NCI-H1105 (cell line): ENCODE measurements at regions not wholly inside any gene's neighbourhood (a gene's known extent, or its start where the extent isn't known, plus 50 kb on each side); places are given as distances from the start of the nearest gene placed in this dataset.
"Not testable (repeated sequence)": the region's sequence is repeated elsewhere in the genome, so short reads cannot be mapped to it uniquely, and the experiment has no call there.

Experiments used
- DNase-seq: peaks from one replicate; lab custom pipeline; 2025; lab: John Stamatoyannopoulos, UW

- not testable (repeated sequence) for DNase-seq
These were observed 94.6 kb upstream of the ABCA1 start for GRCh38 chr9:105022545-105022944.

DNA sequence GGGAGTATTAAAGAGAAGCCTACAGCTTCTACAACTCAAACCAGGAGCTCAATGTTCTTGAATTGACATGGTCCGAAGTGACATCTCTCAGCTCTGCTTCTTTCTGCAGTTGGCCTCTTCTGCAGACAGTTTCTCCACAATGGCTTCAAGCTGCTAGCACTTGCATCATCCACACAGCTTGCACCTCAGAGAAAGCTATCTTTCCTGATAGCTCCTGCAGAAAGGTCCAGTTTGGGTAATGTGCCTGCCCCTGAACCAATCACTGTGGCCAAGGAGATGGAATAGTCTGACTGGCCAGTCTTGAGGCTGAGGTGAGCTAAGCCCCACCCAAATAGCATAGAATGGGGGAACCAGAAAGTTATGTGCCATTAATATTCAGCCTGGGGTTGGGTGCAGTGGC, 95.8 kb upstream of the ABCA1 start:
- DNase-seq, result no peak

DNA sequence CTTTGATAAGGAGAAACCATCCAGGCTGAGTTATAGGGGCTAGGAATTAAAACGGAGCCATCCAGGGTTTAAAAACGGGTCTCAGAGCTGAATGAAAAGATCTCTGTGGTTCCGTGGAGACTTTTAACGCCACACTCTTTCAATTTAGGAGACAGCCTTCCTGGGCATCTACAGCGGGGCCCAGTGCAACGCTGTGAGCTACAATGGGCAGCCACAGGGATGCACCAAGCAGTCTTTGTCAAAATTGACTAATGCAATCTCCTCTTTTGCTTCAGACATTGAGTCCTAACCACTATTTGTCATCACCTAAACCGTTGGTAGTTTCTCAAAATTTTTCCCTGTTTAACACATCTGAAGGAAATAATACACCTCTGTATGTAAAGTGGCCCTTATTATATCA, 96.6 kb upstream of the ABCA1 start:
- no peak for DNase-seq

DNA sequence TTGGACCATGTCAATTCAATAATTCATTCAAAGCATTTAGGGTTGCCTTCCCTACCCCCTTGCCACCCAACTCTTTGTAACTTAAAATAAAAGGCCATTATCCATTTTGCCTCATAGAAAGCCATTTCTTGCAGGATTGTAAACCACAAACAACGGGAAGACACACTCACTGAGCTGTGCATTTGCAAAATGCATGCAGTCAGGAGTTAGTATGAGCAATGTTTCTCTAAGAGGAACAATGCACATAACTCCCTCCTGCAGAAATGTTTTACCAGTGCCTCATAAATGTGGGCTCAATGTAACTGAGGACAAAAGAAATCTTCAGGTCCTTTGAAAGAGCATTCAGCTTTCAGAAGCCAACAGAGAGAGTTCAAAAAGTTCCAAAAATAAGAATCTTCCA, 98.5 kb upstream of the ABCA1 start:
- no peak for DNase-seq

- DNase-seq, result no peak
These were observed 99.1 kb upstream of the ABCA1 start for GRCh38 chr9:105027084-105027483.

DNA sequence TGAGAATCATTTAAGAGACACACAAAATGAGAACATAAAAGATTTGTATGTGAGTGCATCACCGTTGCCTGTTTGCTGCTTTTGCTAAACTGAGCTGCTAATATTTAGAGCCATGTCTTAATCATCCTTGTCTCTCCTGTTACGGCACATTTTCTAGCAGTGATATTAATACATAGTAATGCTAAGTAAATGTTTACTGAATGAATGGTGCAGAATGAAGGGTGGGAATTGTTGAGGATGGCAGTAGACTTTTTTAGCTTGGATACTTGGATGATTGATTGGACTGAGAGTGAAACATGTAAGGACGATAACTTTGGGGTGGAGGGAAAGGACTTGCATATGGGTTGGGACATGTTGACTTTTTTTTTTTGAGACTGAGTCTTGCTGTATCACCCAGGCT, 102.3 kb upstream of the ABCA1 start:
- no peak for DNase-seq

- no peak for DNase-seq
These were observed 109.2 kb upstream of the ABCA1 start for GRCh38 chr9:105037139-105037538.

DNA sequence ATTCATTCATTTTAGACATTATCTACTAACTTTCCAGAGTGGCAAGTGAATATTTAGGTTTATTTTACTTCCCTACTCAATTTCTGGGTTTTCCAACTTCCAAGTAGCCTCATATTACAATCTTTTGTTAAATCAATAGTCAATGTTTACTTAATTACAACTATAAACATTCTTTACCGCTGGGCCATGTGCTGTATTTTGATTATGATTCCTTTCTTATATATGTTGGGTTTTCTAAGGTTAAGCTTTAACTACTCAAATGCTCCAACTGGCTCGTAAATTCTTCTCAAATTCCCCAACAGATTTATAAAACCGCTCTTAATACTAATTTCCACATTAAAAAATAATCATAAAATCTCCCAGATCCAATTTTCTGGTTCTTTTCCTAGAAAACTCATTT, 110.1 kb upstream of the ABCA1 start:
- DNase-seq, result no peak

DNA sequence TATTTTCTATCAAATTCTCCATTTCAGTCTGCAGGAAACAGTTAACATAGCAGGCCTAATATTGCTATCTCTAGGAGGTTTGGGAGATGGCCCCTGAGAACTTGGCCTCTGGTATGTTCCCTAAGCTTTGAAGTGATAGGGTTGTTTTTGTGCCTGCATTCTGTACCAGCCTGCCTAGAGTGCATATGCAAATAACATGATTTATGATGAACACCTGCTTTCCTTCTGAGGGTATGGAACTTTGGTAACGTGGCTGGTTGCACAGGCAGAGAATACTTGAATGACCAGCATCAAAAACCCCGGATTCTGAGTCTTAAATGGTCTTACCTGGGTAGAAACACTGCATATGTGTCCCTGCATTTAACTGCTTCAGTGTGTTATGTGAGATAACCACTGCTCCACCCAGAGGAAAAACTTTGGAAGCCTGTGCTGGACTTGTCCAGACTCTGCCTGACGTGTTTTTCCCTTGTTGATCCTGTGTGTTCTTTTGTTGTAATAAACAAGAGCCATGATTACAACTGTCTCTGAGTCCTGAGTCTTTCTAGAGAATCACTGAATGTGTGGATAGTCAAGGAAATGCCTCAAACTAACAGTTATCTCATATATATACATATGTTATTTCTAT, 111.3 kb upstream of the ABCA1 start:
- DNase-seq, result no peak

DNA sequence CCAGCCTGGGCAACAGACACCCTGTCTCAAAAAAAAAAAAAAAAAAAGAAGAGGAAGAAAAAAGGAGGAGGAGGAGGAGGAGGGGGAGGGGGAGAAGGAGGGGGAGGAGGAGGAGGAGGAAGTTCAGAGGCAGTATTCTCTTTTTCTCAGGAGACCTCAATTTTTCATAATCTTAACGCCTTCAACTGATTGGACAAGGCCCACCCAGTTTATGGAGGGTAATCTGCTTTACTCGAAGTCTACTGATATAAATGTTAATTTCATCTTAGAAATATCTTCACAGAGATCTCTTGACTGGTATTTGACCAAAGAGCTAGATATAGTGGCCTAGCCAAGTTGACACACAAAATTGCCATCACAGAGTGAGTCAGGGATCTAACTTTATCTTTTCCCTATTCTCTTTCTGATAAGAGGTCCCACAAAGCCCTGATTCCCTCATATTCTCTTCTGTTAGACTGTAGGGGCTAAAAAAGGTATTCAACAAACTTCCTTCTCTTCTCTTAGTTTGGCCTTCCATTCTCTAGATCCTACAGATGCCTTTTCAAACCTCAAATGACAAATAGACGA, 115.5 kb upstream of the ABCA1 start:
- no peak for DNase-seq

GRCh38 chr9:105044518-105044917, 116.6 kb upstream of the ABCA1 start:
- no peak for DNase-seq

DNA sequence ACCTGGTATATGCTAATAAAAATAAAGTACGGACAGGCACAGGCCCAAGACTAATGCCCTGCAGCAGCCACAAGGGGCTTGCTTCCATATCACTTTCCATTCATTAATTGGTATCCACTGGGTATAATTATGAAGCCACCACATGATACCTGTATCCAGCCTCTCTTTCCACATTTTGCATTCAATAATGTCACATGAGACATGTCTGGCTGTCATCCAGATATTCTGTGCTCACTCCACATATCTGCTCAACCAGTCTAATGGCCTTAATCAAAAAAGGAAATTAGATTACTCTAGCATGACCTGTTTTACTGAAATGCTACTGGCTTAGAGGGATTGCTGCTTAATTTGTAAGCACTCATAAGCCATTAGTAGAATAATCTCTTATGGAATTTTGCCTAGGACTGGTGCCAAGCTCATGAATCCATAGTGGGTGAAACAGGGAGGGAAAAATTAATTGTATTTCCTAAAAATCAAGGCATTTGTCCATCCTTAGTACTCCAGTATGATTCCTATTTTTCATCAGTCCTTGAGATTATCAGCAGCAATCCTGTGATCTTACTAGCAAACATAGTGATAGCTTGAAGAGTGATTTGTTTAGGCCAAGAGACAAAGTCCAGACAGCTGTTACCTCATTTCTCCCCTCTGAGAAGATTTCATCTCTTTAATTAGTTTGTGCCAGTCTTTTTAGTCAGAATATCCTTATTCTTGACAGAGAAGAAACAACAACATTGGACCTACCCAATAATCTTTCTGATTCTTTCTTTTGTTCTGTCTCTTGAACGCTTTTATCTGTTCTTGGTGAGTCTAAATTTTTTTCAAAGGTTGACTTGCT, 119.2 kb upstream of the ABCA1 start:
- DNase-seq, result peak; percentile 92

- no peak for DNase-seq
These were observed 119.7 kb upstream of the ABCA1 start for GRCh38 chr9:105047742-105048041.

DNA sequence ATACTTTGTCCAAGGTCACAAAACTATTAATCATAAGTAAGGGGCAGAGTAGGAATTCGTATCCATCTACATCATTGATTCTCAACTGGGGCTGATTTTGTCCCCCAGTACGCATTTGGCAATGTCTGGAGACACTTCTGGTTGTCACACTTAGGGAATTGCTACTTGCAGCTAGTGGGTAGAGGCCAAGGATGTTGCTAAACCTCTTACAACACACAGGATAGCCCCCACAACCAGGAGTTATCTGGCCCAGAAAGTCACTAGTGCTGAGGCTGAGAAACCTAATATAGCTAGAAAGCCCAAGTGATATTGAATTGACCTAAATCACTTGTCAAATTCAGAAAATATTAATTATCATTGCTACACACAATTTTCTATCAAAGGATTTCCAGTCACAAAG, 120.4 kb upstream of the ABCA1 start:
- no peak for DNase-seq

DNA sequence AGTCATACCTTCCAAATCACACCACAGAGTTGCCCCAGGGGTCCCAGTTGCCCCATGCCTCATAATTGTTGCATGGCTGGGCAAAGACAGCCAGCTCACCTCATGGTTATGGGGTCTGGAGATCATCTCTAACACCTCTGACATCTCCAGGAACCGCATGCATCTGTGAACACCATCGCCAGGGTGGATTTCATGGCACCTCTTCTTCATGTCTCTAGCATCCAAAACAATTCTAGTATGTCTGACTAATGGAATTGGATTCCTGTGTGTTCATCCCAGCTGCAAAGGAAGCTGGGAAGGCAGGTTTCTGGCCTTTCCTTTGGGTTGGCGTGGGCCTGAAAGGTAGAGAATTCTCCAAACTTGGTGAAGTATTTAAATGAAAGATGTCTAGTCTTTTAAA, 122.3 kb upstream of the ABCA1 start:
- DNase-seq, result no peak

DNA sequence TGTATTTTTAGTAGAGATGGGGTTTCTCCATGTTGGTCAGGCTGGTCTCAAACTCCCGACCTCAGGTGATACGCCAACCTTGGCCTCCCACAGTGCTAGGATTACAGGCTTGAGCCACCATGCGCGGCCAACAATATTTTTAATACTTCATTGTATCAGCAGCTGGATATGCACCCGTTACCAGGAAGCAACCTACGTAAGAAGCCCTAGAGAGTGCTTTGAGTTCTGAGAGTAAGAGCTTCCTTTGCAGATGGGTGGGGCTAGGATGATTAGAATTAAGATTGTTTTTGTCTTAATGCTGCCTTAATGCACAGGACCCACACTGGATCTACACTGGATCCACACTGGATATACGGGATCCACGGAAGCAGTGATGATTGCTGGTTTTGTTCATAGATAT, 123.9 kb upstream of the ABCA1 start:
- DNase-seq, result no peak

GRCh38 chr9:105052346-105052745, 124.4 kb upstream of the ABCA1 start:
- DNase-seq, result no peak

DNA sequence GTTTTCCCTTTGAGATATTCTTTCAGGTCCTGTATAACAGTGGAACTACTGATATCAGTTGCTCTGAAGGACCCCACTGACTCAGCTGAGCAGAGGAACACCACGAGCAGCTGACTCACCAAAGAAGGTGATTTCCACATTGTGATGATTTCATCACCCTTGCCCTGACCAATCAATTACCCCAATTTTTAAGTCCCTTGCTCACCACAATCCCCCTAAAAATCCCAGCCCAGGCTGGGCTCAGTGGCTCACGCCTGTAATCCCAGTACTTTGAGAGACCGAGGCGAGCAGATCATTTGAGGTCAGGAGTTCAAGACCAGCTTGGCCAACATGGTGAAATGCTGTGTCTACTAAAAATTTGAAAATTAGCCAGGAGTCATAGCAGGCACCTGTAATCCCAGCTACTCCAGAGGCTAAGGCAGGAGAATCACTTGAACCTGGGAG, 125.3 kb upstream of the ABCA1 start:
- DNase-seq, result no peak

DNA sequence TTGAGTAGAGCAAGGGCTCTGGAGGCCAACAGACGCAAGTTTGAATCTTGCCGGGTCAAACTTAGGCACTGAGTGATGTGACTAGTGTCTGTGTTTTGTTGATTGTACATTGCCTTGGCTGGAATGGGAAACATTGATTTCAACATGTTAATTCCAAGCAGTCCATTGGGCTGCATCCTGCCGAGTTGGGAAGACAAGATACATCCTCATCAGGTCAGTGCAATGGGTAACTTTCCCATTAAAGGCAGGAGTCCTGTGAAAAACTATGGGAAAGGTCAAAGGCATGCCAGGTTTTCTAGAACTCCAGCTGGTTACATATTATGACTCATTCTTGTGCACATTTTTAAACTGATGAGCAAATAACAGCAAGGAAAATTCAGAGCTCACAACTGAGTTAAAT, 126.5 kb upstream of the ABCA1 start:
- DNase-seq, result no peak

DNA sequence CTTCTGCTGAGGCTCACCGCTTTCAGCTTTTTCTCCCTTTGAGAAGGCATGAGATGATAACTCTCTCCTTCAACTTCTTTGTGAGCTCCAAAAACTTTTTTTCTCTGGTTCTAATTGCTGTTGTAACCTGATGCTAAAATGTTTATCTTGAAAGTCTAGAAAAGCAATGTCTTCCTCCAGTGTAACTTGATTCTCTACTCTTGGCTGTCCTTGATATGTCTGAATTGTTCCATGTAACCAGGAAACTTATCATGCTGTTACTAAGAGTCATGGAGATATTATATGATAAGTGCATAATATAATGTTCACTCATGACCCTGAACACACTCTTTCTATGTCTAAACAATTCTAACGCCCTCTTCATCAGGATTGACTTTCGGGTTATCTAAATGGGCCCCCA, 128.0 kb upstream of the ABCA1 start:
- no peak for DNase-seq

GRCh38 chr9:105057551-105057950, 129.6 kb upstream of the ABCA1 start:
- DNase-seq, result no peak

- no peak for DNase-seq
These were observed 131.3 kb upstream of the ABCA1 start for GRCh38 chr9:105059252-105059651.

- DNase-seq, result no peak
These were observed 134.4 kb upstream of the ABCA1 start for GRCh38 chr9:105062222-105062855.
